DOHH2 (cell line): ENCODE measurements at regions not wholly inside any gene's neighbourhood (a gene's known extent, or its start where the extent isn't known, plus 50 kb on each side); places are given as distances from the start of the nearest gene placed in this dataset.

Source experiments
- EZH2phosphoT487 ChIP-seq: fragments of 200-600 bp; sonication (generic); IDR thresholded peaks from 2 replicates; pipeline ENCODE4 v1.6.1; 2017; ENCODE audit warnings: borderline replicate concordance, mild to moderate bottlenecking, antibody characterized with exemption, low read length, moderate library complexity, mixed read lengths
- TF ChIP-seq, protein P1 (sequence below): fragments of 200-600 bp; sonication (generic); IDR thresholded peaks from one replicate; pipeline ENCODE4 v1.5.1; 2014; ENCODE audit warnings: antibody characterized with exemption, mild to moderate bottlenecking, low read depth, low read length; ENCODE audit not compliant: poor library complexity, severe bottlenecking

DNA sequence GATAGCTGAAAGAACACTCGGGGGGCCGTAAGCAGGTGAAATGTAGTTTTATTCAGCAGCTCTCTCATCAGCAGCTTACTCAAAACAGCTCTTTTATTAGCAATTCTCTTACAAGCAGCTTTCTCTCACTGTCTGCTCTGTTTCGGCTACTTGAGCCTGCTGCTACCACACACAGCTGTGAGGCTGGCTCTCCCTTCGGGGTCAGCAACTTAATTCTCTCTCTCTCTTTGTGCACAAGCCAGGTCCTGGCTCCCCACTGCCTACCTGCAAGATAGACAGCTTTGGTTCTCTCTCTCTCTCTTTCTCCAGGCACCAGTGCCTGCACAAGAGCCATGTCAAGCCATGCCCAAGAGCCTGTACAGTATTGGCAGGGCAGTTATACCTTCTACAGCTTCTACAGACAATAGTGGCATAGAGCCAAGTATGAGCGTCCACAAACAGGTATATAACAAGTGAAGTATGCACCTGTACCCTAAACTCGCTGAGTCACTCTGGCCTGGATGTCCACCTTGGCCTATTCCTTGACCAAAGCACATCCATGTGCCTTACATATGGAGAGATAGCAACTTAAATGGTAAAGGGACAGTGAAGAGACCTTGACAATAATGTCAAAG, 110.8 kb downstream of the MTNR1B start:
- TF ChIP-seq, protein P1, sequence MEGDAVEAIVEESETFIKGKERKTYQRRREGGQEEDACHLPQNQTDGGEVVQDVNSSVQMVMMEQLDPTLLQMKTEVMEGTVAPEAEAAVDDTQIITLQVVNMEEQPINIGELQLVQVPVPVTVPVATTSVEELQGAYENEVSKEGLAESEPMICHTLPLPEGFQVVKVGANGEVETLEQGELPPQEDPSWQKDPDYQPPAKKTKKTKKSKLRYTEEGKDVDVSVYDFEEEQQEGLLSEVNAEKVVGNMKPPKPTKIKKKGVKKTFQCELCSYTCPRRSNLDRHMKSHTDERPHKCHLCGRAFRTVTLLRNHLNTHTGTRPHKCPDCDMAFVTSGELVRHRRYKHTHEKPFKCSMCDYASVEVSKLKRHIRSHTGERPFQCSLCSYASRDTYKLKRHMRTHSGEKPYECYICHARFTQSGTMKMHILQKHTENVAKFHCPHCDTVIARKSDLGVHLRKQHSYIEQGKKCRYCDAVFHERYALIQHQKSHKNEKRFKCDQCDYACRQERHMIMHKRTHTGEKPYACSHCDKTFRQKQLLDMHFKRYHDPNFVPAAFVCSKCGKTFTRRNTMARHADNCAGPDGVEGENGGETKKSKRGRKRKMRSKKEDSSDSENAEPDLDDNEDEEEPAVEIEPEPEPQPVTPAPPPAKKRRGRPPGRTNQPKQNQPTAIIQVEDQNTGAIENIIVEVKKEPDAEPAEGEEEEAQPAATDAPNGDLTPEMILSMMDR: no peak
- TF ChIP-seq EZH2phosphoT487: no peak
